ENCODE measurements at regions not wholly inside any gene's neighbourhood (a gene's known extent, or its start where the extent isn't known, plus 50 kb on each side); places are given as distances from the start of the nearest gene placed in this dataset.
A peak's percentile ranks its signal among the peaks of the same experiment; 100 is the strongest.

DNA sequence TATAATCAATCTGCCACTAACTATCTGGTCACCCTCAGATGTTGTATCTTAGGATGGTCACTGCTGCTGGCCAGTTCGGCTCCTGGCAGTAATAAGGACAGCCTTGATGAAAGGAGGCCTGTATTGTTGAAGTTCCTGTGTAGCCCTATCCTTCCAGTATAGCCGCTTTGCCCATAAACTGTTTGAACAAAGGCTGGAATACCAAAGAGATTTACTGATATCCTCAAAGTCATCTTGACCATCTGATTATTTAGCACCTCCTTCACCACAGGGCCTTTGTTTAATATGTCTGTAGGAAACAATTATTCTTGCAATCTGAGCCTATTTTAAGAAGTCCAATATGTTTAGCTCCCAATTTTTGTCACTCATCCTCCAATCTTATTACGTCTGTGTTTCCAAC, 77.7 kb downstream of the HYCC1 start:
- H3K27me3 ChIP-seq = no peaks in the 10 kb centered on the region
- TF ChIP-seq EZH2phosphoT487 (IDR thresholded peaks at IDR 0.05; ENCODE audit: low read depth, severe bottlenecking, unreplicated experiment) (no peak), EZH2 (IDR thresholded peaks at IDR 0.05; ENCODE audit: borderline replicate concordance) (no peak)
- TF ChIP-seq, protein P1, sequence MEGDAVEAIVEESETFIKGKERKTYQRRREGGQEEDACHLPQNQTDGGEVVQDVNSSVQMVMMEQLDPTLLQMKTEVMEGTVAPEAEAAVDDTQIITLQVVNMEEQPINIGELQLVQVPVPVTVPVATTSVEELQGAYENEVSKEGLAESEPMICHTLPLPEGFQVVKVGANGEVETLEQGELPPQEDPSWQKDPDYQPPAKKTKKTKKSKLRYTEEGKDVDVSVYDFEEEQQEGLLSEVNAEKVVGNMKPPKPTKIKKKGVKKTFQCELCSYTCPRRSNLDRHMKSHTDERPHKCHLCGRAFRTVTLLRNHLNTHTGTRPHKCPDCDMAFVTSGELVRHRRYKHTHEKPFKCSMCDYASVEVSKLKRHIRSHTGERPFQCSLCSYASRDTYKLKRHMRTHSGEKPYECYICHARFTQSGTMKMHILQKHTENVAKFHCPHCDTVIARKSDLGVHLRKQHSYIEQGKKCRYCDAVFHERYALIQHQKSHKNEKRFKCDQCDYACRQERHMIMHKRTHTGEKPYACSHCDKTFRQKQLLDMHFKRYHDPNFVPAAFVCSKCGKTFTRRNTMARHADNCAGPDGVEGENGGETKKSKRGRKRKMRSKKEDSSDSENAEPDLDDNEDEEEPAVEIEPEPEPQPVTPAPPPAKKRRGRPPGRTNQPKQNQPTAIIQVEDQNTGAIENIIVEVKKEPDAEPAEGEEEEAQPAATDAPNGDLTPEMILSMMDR (IDR thresholded peaks at IDR 0.05; ENCODE audit: poor library complexity) = no peak
- H3K27ac ChIP-seq = no peak overlapping the region
- no peaks in the 10 kb centered on the region for H4K20me1 ChIP-seq (ENCODE audit: insufficient read depth, poor library complexity, severe bottlenecking)
- no peak overlapping the region for H2AFZ ChIP-seq
- H3K4me3 ChIP-seq = no peak overlapping the region
- DNase-seq (ENCODE audit: low spot score) = no peak
- no peak overlapping the region for H3K4me2 ChIP-seq
- no peaks in the 10 kb centered on the region for H3K36me3 ChIP-seq (replicated peaks; ENCODE audit: insufficient read depth, low read depth)
- H3K9me2 ChIP-seq (replicated peaks; ENCODE audit: insufficient read depth) = no peaks in the 10 kb centered on the region
- WGBS (ENCODE audit: low lambda C conversion rate, missing lambda C conversion rate) = 89% methylated on average over 3 of the region's 3 CpGs
- peaks cover 10% of the 10 kb centered on the region for H3K4me1 ChIP-seq (ENCODE audit: insufficient read depth)
- no peaks in the 10 kb centered on the region for H3K79me2 ChIP-seq
- no peaks in the 10 kb centered on the region for H3K9me3 ChIP-seq (ENCODE audit: low read depth)

DNA sequence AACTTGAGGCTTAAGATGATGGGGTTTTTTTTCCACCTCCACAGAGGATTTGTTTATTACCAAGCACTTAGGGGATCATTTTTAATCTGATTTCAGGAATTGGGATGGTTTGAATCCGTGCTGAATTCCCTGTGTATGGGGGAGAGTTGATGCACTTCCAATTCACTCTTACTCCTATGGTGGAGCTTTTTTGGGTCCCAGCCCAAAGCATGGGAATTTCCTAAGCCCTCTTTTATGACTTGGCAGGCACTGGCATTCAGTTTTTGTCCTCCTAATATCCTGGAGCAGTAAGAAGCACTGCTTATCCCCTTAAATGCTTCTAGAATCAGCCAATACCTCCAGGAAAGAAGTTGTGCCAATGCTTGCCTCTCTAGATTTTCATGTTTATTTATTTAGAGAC, 78.7 kb downstream of the HYCC1 start:
- H2AFZ ChIP-seq = no peak overlapping the region
- no peaks in the 10 kb centered on the region for H3K27me3 ChIP-seq
- no peaks in the 10 kb centered on the region for H3K79me2 ChIP-seq
- DNase-seq (ENCODE audit: low spot score) = peak; percentile 7
- H4K20me1 ChIP-seq (ENCODE audit: insufficient read depth, poor library complexity, severe bottlenecking) = no peaks in the 10 kb centered on the region
- no peaks in the 10 kb centered on the region for H3K9me3 ChIP-seq (ENCODE audit: low read depth)
- TF ChIP-seq EZH2 (IDR thresholded peaks at IDR 0.05; ENCODE audit: borderline replicate concordance) (no peak), EZH2phosphoT487 (IDR thresholded peaks at IDR 0.05; ENCODE audit: low read depth, severe bottlenecking, unreplicated experiment) (no peak)
- TF ChIP-seq, protein P1 (IDR thresholded peaks at IDR 0.05; ENCODE audit: poor library complexity) = no peak
- peak overlapping the region; percentile 75 for H3K27ac ChIP-seq
- H3K36me3 ChIP-seq (replicated peaks; ENCODE audit: insufficient read depth, low read depth) = no peaks in the 10 kb centered on the region
- H3K4me2 ChIP-seq = peak overlapping the region; percentile 49
- no peaks in the 10 kb centered on the region for H3K9me2 ChIP-seq (replicated peaks; ENCODE audit: insufficient read depth)
- H3K4me3 ChIP-seq = no peak overlapping the region
- 23% methylated on average over 1 of the region's 1 CpG for WGBS (ENCODE audit: low lambda C conversion rate, missing lambda C conversion rate)
- H3K4me1 ChIP-seq (ENCODE audit: insufficient read depth) = peaks cover 10% of the 10 kb centered on the region

DNA sequence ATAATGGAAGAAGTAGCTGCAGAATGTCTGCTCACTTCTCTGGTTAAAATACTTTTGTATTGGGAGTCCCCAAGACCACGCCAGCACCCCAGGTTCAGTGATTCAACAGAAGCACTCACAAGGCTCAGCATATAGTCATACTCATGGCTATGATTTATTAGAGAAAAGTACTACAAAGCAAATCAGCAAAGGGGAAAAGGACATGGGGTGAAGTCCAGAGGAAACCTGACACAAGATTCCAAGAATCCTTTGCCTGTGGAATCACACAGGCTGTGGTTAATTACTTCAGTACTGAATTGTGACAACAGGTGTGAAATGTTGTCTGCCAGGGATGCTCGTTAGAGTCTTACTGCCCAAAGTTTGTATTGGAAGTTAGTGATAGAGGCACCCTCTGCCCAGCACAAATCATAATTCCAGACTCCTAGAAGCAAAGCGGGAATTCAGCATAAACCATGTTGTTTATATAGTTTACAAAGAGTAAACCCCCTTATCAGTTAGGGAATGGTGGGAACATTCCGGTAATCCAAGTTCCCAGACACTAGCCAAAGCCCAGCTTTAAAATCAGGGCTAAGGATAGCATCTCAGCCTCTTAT, 79.4 kb downstream of the HYCC1 start:
- Histone ChIP-seq H3K4me1 (ENCODE audit: insufficient read depth) (peaks cover 10% of the 10 kb centered on the region), H3K27ac (peak overlapping the region; percentile 75), H3K27me3 (no peaks in the 10 kb centered on the region), H3K36me3 (replicated peaks; ENCODE audit: insufficient read depth, low read depth) (no peaks in the 10 kb centered on the region), H3K4me3 (no peak overlapping the region), H3K9me3 (ENCODE audit: low read depth) (no peaks in the 10 kb centered on the region), H3K4me2 (peak overlapping the region; percentile 49), H3K79me2 (no peaks in the 10 kb centered on the region), H2AFZ (no peak overlapping the region), H3K9me2 (replicated peaks; ENCODE audit: insufficient read depth) (no peaks in the 10 kb centered on the region), H4K20me1 (ENCODE audit: insufficient read depth, poor library complexity, severe bottlenecking) (no peaks in the 10 kb centered on the region)
- DNase-seq (ENCODE audit: low spot score) = peak; percentile 5
- TF ChIP-seq, protein P1 (IDR thresholded peaks at IDR 0.05; ENCODE audit: poor library complexity) = no peak
- TF ChIP-seq EZH2 (IDR thresholded peaks at IDR 0.05; ENCODE audit: borderline replicate concordance) (no peak), EZH2phosphoT487 (IDR thresholded peaks at IDR 0.05; ENCODE audit: low read depth, severe bottlenecking, unreplicated experiment) (no peak)
- 31% methylated on average over 4 of the region's 4 CpGs for WGBS (ENCODE audit: low lambda C conversion rate, missing lambda C conversion rate)
